Mesendoderm (in vitro differentiated cells): ENCODE measurements at regions not wholly inside any gene's neighbourhood (a gene's known extent, or its start where the extent isn't known, plus 50 kb on each side); places are given as distances from the start of the nearest gene placed in this dataset.

ENCODE experiments used
- DNase-seq: peaks from one replicate; pipeline ENCODE4 v3.0.0; 2013
- H2AK5ac ChIP-seq: 2 replicates; pipeline ENCODE4 v1.6.1; 2013; ENCODE audit warnings: low read length, inconsistent platforms
- H2BK120ac ChIP-seq: 2 replicates; pipeline ENCODE4 v1.6.1; 2013; ENCODE audit warnings: low read depth, mild to moderate bottlenecking, low read length, moderate library complexity, mixed read lengths
- H2BK15ac ChIP-seq: replicated peaks from 2 replicates; pipeline ENCODE4 v1.6.1; 2013; ENCODE audit warnings: low read depth, mild to moderate bottlenecking, moderate library complexity
- H2BK5ac ChIP-seq: 2 replicates; pipeline ENCODE4 v1.6.1; 2013; ENCODE audit warnings: low read length, inconsistent platforms
- H3K18ac ChIP-seq: 2 replicates; pipeline ENCODE4 v1.6.1; 2013; ENCODE audit warnings: mild to moderate bottlenecking, low read length, mixed read lengths
- H3K23ac ChIP-seq: one replicate; pipeline ENCODE4 v1.6.1; 2013; ENCODE audit warnings: low read length
- H3K27ac ChIP-seq: 2 replicates; pipeline ENCODE4 v1.5.1; 2013; ENCODE audit warnings: low read depth, mild to moderate bottlenecking, inconsistent platforms, low read length, moderate library complexity
- H3K27me3 ChIP-seq: 2 replicates; pipeline ENCODE4 v1.6.1; 2013; ENCODE audit warnings: low read length, control low read depth, mild to moderate bottlenecking, inconsistent platforms; ENCODE audit not compliant: insufficient read depth, poor library complexity
- H3K36me3 ChIP-seq: 2 replicates; pipeline ENCODE4 v1.6.1; 2013; ENCODE audit warnings: low read length, inconsistent platforms; ENCODE audit not compliant: control insufficient read depth, insufficient read depth
- H3K4ac ChIP-seq: one replicate; pipeline ENCODE4 v1.6.1; 2013; ENCODE audit warnings: low read depth, mild to moderate bottlenecking, low read length, moderate library complexity
- H3K4me1 ChIP-seq: 2 replicates; pipeline ENCODE4 v1.6.1; 2013; ENCODE audit warnings: low read depth, low read length, inconsistent platforms; ENCODE audit not compliant: control insufficient read depth
- H3K4me2 ChIP-seq: 2 replicates; pipeline ENCODE4 v1.6.1; 2013; ENCODE audit warnings: low read length
- H3K4me3 ChIP-seq: 2 replicates; pipeline ENCODE4 v1.5.1; 2013; ENCODE audit warnings: mild to moderate bottlenecking, low read length
- H3K56ac ChIP-seq: one replicate; pipeline ENCODE4 v1.6.1; 2013; ENCODE audit warnings: low read length
- H3K79me1 ChIP-seq: 2 replicates; pipeline ENCODE4 v1.6.1; 2013; ENCODE audit warnings: low read length, inconsistent platforms
- H3K79me2 ChIP-seq: 2 replicates; pipeline ENCODE4 v1.6.1; 2013; ENCODE audit warnings: mild to moderate bottlenecking, low read length; ENCODE audit not compliant: control insufficient read depth, insufficient read depth
- H3K9ac ChIP-seq: 2 replicates; pipeline ENCODE4 v1.6.1; 2013; ENCODE audit warnings: low read length, inconsistent platforms
- H4K5ac ChIP-seq: one replicate; pipeline ENCODE4 v1.6.1; 2013; ENCODE audit warnings: low read length
- H4K8ac ChIP-seq: one replicate; pipeline ENCODE4 v1.6.1; 2013; ENCODE audit warnings: low read depth, mild to moderate bottlenecking, control low read depth, low read length, moderate library complexity
- WGBS: extraction: QIAGEN DNeasy Blood & Tissue Kit; methylation state at CpG from one replicate; pipeline ENCODE4 v1.1.7; 2013; ENCODE audit warnings: low lambda C conversion rate, missing lambda C conversion rate; ENCODE audit not compliant: insufficient coverage; ENCODE audit errors: extremely low coverage; 5-methylcytosine and 5-hydroxymethylcytosine counted together

DNA sequence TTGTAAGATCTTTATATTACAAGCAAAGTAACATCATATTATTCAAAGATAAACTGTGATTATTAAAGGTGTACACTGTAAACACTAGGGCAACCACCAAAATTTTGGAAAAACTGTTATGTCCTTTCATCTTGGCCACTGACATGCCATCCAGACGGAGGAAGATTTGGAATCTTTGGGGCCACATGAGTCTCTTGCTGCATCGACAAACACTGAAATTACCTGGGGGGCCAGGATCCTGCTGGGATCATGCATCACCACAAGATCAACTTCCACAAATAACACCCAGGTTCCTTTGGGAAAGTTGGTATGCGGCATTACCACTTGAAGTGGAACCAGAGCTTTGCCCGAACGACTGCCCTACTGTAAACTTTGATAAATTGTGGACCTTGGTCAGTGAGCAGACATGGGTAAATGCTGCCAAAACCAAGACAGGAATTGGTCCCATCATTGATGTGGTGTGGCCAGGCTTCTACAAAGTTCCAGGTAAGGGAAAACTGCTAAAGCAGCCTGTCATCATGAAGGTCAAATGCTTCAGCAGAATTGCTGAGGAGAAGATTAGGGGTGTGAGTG is 110.6 kb upstream of the UXS1 start:
- Histone ChIP-seq H3K4ac (no peak overlapping the region), H3K4me3 (no peak overlapping the region), H3K9ac (no peak overlapping the region), H2BK15ac (no peak overlapping the region), H4K8ac (no peak overlapping the region), H3K4me1 (no peaks in the 10 kb centered on the region), H3K56ac (no peak overlapping the region), H3K4me2 (no peak overlapping the region), H3K79me2 (no peaks in the 10 kb centered on the region), H2BK5ac (no peak overlapping the region), H3K27ac (no peak overlapping the region), H3K36me3 (no peaks in the 10 kb centered on the region), H3K18ac (no peak overlapping the region), H2BK120ac (no peak overlapping the region), H3K23ac (no peak overlapping the region), H4K5ac (no peak overlapping the region), H3K79me1 (no peaks in the 10 kb centered on the region), H3K27me3 (no peaks in the 10 kb centered on the region), H2AK5ac (no peak overlapping the region)
- DNase-seq = no peak
- no CpG with 5 or more reads among the region's 5 CpGs for WGBS

DNA sequence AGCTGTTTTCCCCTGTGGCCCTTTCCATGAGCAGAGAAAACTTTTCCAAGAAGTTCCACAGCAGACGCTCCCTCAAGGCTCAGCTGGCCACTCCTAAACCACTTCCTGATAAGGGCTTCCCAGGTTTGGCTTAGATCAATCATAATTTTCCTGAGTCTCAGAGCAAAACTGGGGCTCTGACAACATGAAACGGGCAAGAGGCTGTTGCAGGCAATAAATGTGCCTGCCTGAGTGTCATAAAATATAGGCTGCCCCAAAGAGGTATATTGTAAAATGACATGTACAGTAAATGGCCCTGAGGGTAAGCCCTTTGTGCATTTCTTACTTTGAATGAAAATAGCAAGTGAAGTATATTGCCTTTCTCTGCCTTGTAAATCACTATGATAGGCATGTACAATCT is 105.6 kb upstream of the UXS1 start:
- H3K27ac ChIP-seq = no peak overlapping the region
- H3K4me2 ChIP-seq = no peak overlapping the region
- H4K8ac ChIP-seq = no peak overlapping the region
- H3K9ac ChIP-seq = no peak overlapping the region
- H3K79me1 ChIP-seq = no peaks in the 10 kb centered on the region
- H2AK5ac ChIP-seq = no peak overlapping the region
- H3K4me1 ChIP-seq = no peaks in the 10 kb centered on the region
- no peak overlapping the region for H2BK5ac ChIP-seq
- no peak overlapping the region for H3K18ac ChIP-seq
- H2BK120ac ChIP-seq = no peak overlapping the region
- no peak overlapping the region for H3K4me3 ChIP-seq
- no peak overlapping the region for H4K5ac ChIP-seq
- no peak overlapping the region for H3K23ac ChIP-seq
- H3K56ac ChIP-seq = no peak overlapping the region
- no peak for DNase-seq
- no peak overlapping the region for H3K4ac ChIP-seq
- no peak overlapping the region for H2BK15ac ChIP-seq
- no peaks in the 10 kb centered on the region for H3K27me3 ChIP-seq
- H3K36me3 ChIP-seq = no peaks in the 10 kb centered on the region
- no CpG with 5 or more reads among the region's 2 CpGs for WGBS
- H3K79me2 ChIP-seq = no peaks in the 10 kb centered on the region

- no peak overlapping the region for H2AK5ac ChIP-seq
- no peak overlapping the region for H3K18ac ChIP-seq
- no peak overlapping the region for H3K4ac ChIP-seq
- no peaks in the 10 kb centered on the region for H3K79me1 ChIP-seq
- H3K23ac ChIP-seq = no peak overlapping the region
- no peak overlapping the region for H2BK5ac ChIP-seq
- no peak overlapping the region for H3K9ac ChIP-seq
- no peak overlapping the region for H3K4me3 ChIP-seq
- H2BK120ac ChIP-seq = no peak overlapping the region
- no peaks in the 10 kb centered on the region for H3K4me1 ChIP-seq
- no peak overlapping the region for H3K56ac ChIP-seq
- H3K27me3 ChIP-seq = no peaks in the 10 kb centered on the region
- no CpG with 5 or more reads among the region's 8 CpGs for WGBS
- no peak overlapping the region for H2BK15ac ChIP-seq
- no peak for DNase-seq
- no peaks in the 10 kb centered on the region for H3K79me2 ChIP-seq
- H3K27ac ChIP-seq = no peak overlapping the region
- no peaks in the 10 kb centered on the region for H3K36me3 ChIP-seq
- no peak overlapping the region for H4K8ac ChIP-seq
- no peak overlapping the region for H4K5ac ChIP-seq
- H3K4me2 ChIP-seq = no peak overlapping the region
Observed at GRCh38 chr2:106296182-106296815, 102.2 kb upstream of the UXS1 start.

GRCh38 chr2:106294182-106294581 is 100.1 kb upstream of the UXS1 start:
- DNase-seq = no peak
- no peak overlapping the region for H2BK5ac ChIP-seq
- no peak overlapping the region for H2AK5ac ChIP-seq
- H3K79me1 ChIP-seq = no peaks in the 10 kb centered on the region
- H3K4me3 ChIP-seq = no peak overlapping the region
- H3K27me3 ChIP-seq = no peaks in the 10 kb centered on the region
- no peak overlapping the region for H3K4ac ChIP-seq
- no peak overlapping the region for H4K5ac ChIP-seq
- H3K4me1 ChIP-seq = no peaks in the 10 kb centered on the region
- no peak overlapping the region for H3K56ac ChIP-seq
- no peaks in the 10 kb centered on the region for H3K79me2 ChIP-seq
- no peak overlapping the region for H2BK15ac ChIP-seq
- no peak overlapping the region for H3K9ac ChIP-seq
- no peak overlapping the region for H3K4me2 ChIP-seq
- H3K23ac ChIP-seq = no peak overlapping the region
- WGBS = no CpG with 5 or more reads among the region's 1 CpG
- no peak overlapping the region for H4K8ac ChIP-seq
- no peak overlapping the region for H2BK120ac ChIP-seq
- H3K18ac ChIP-seq = no peak overlapping the region
- H3K27ac ChIP-seq = no peak overlapping the region
- H3K36me3 ChIP-seq = no peaks in the 10 kb centered on the region

GRCh38 chr2:106293271-106293783 is 99.2 kb upstream of the UXS1 start:
- no peaks in the 10 kb centered on the region for H3K36me3 ChIP-seq
- H2BK120ac ChIP-seq = no peak overlapping the region
- H3K4me2 ChIP-seq = no peak overlapping the region
- no peaks in the 10 kb centered on the region for H3K27me3 ChIP-seq
- H3K27ac ChIP-seq = no peak overlapping the region
- H4K5ac ChIP-seq = no peak overlapping the region
- no peaks in the 10 kb centered on the region for H3K4me1 ChIP-seq
- no peak for DNase-seq
- no peak overlapping the region for H2AK5ac ChIP-seq
- H3K4me3 ChIP-seq = no peak overlapping the region
- no peak overlapping the region for H3K18ac ChIP-seq
- H3K23ac ChIP-seq = no peak overlapping the region
- H3K4ac ChIP-seq = no peak overlapping the region
- no CpG with 5 or more reads among the region's 2 CpGs for WGBS
- H2BK15ac ChIP-seq = no peak overlapping the region
- no peaks in the 10 kb centered on the region for H3K79me2 ChIP-seq
- no peak overlapping the region for H3K56ac ChIP-seq
- no peak overlapping the region for H3K9ac ChIP-seq
- H2BK5ac ChIP-seq = no peak overlapping the region
- no peaks in the 10 kb centered on the region for H3K79me1 ChIP-seq
- H4K8ac ChIP-seq = no peak overlapping the region

- no peak overlapping the region for H2BK120ac ChIP-seq
- no peak overlapping the region for H3K18ac ChIP-seq
- H3K4ac ChIP-seq = no peak overlapping the region
- H3K79me2 ChIP-seq = no peaks in the 10 kb centered on the region
- no peak overlapping the region for H2BK5ac ChIP-seq
- no peaks in the 10 kb centered on the region for H3K4me1 ChIP-seq
- no peak overlapping the region for H4K5ac ChIP-seq
- H3K36me3 ChIP-seq = no peaks in the 10 kb centered on the region
- no peak overlapping the region for H3K23ac ChIP-seq
- no peak overlapping the region for H3K4me2 ChIP-seq
- H3K9ac ChIP-seq = no peak overlapping the region
- no peak overlapping the region for H4K8ac ChIP-seq
- H3K79me1 ChIP-seq = no peaks in the 10 kb centered on the region
- H3K27ac ChIP-seq = no peak overlapping the region
- H3K56ac ChIP-seq = no peak overlapping the region
- no CpG with 5 or more reads among the region's 3 CpGs for WGBS
- no peak overlapping the region for H2AK5ac ChIP-seq
- DNase-seq = no peak
- no peak overlapping the region for H2BK15ac ChIP-seq
- H3K4me3 ChIP-seq = no peak overlapping the region
- no peaks in the 10 kb centered on the region for H3K27me3 ChIP-seq
Observed at GRCh38 chr2:106292627-106293026, 98.5 kb upstream of the UXS1 start.
